Fibroblast of skin of scalp (primary cell): ENCODE measurements at regions not wholly inside any gene's neighbourhood (a gene's known extent, or its start where the extent isn't known, plus 50 kb on each side); places are given as distances from the start of the nearest gene placed in this dataset.

Experiments
- DNase-seq: peaks from one replicate; pipeline ENCODE4 v3.0.0-alpha.2; 2013

GRCh38 chr4:54359919-54360650, 131.0 kb downstream of the PDGFRA start:
- no peak for DNase-seq

GRCh38 chr4:54363037-54363436, 133.9 kb downstream of the PDGFRA start:
- DNase-seq, result no peak

- peak; percentile 36 for DNase-seq
Observed at GRCh38 chr4:54365691-54366090, 136.6 kb downstream of the PDGFRA start.

- DNase-seq, result no peak
Observed at GRCh38 chr4:54367059-54367458, 138.0 kb downstream of the PDGFRA start.

GRCh38 chr4:54368281-54369265, 139.5 kb downstream of the PDGFRA start:
- DNase-seq, result no peak

GRCh38 chr4:54371173-54371572, 142.1 kb downstream of the PDGFRA start:
- peak; percentile 63 for DNase-seq

- DNase-seq, result no peak
Observed at GRCh38 chr4:54372951-54373350, 143.9 kb downstream of the PDGFRA start.

GRCh38 chr4:54373718-54374210, 144.7 kb downstream of the PDGFRA start:
- DNase-seq, result no peak

- DNase-seq, result peak; percentile 61
Observed at GRCh38 chr4:54378461-54378860, 149.4 kb downstream of the PDGFRA start.

GRCh38 chr4:54384152-54384551, 155.1 kb downstream of the PDGFRA start:
- DNase-seq, result no peak

- DNase-seq, result peak; percentile 68
Observed at GRCh38 chr4:54384563-54384962, 155.5 kb downstream of the PDGFRA start.

- no peak for DNase-seq
Observed at GRCh38 chr4:54386042-54386669, 157.1 kb downstream of the PDGFRA start.

GRCh38 chr4:54386693-54387092, 157.6 kb downstream of the PDGFRA start:
- DNase-seq, result no peak

GRCh38 chr4:54390670-54391069, 161.6 kb downstream of the PDGFRA start:
- no peak for DNase-seq

- peak; percentile 84 for DNase-seq
Observed at GRCh38 chr4:54391104-54391503, 162.0 kb downstream of the PDGFRA start.

GRCh38 chr4:54392479-54392878, 163.4 kb downstream of the PDGFRA start:
- no peak for DNase-seq

- DNase-seq, result no peak
Observed at GRCh38 chr4:54393243-54393642, 164.2 kb downstream of the PDGFRA start.

- DNase-seq, result no peak
Observed at GRCh38 chr4:54395013-54395527, 166.0 kb downstream of the PDGFRA start.

- DNase-seq, result no peak
Observed at GRCh38 chr4:54400188-54400587, 171.1 kb downstream of the PDGFRA start.

- peak; percentile 80 for DNase-seq
Observed at GRCh38 chr4:54400802-54401201, 171.7 kb downstream of the PDGFRA start.

GRCh38 chr4:54402880-54403480, 173.9 kb downstream of the PDGFRA start:
- no peak for DNase-seq
